ENCODE measurements at regions not wholly inside any gene's neighbourhood (a gene's known extent, or its start where the extent isn't known, plus 50 kb on each side); places are given as distances from the start of the nearest gene placed in this dataset.

- H3K27me3 Mint-ChIP-seq (ENCODE audit: low read depth): no peaks in the 10 kb centered on the region
- no peaks in the 10 kb centered on the region for H3K36me3 Mint-ChIP-seq
- DNase-seq (ENCODE audit: low spot score): no peak
- ChIA-PET POLR2A (no interaction called here), CTCF (interaction anchor here (0.6 to 1.5 kb wide), 2 partner anchors 65 to 163 kb away, joined by 3 to 9 read pairs; no protein-coding TSS in a partner anchor)
- peak; percentile 30; the same call in 1 of the 2 replicates for ATAC-seq
- TF ChIP-seq TP53 (CRISPR knock-in tag; IDR thresholded peaks at IDR 0.05) (no peak), ATF2 (CRISPR knock-in tag; IDR thresholded peaks at IDR 0.05; ENCODE audit: borderline replicate concordance, low read depth) (no peak), STAT6 (CRISPR knock-in tag; conservative IDR thresholded peaks at IDR 0.05; ENCODE audit: low read depth) (no peak)
- peaks cover 12% of the 10 kb centered on the region for H3K4me1 Mint-ChIP-seq
- 0 out of 2 replicates have a peak overlapping the region, but pooled peaks have one; percentile 5 for H3K27ac Mint-ChIP-seq
- no peaks in the 10 kb centered on the region for H3K9me3 Mint-ChIP-seq
- H3K4me3 Mint-ChIP-seq: no peak overlapping the region
These were observed 181.5 kb downstream of the NPHP4 start for GRCh38 chr1:5810553-5811270.

GRCh38 chr1:5810131-5810530 lies 182.1 kb downstream of the NPHP4 start:
- 0 out of 2 replicates have a peak overlapping the region, but pooled peaks have one; percentile 5 for H3K27ac Mint-ChIP-seq
- TF ChIP-seq CREB1 (CRISPR knock-in tag; IDR thresholded peaks at IDR 0.05) (no peak), MXD4 (CRISPR knock-in tag; IDR thresholded peaks at IDR 0.05; ENCODE audit: borderline replicate concordance) (no peak), ZNF416 (CRISPR knock-in tag; IDR thresholded peaks at IDR 0.05) (no peak), E2F1 (CRISPR knock-in tag; IDR thresholded peaks at IDR 0.05) (no peak), ZNF425 (CRISPR knock-in tag; conservative IDR thresholded peaks at IDR 0.05) (no peak), MYBL2 (CRISPR knock-in tag; IDR thresholded peaks at IDR 0.05) (no peak), TEAD4 (CRISPR knock-in tag; IDR thresholded peaks at IDR 0.05) (no peak), KAT7 (CRISPR knock-in tag; IDR thresholded peaks at IDR 0.05; ENCODE audit: borderline replicate concordance) (no peak), NR2C2 (CRISPR knock-in tag; IDR thresholded peaks at IDR 0.05) (no peak), SP1 (CRISPR knock-in tag; conservative IDR thresholded peaks at IDR 0.05) (no peak), PRRX2 (CRISPR knock-in tag; IDR thresholded peaks at IDR 0.05) (no peak), AFF4 (CRISPR knock-in tag; IDR thresholded peaks at IDR 0.05; ENCODE audit: borderline replicate concordance) (no peak), RORB (CRISPR knock-in tag; IDR thresholded peaks at IDR 0.05) (no peak), ZNF532 (CRISPR knock-in tag; IDR thresholded peaks at IDR 0.05; ENCODE audit: borderline replicate concordance) (no peak), ATF1 (CRISPR knock-in tag; IDR thresholded peaks at IDR 0.05) (no peak), NR3C1 (CRISPR knock-in tag; conservative IDR thresholded peaks at IDR 0.05; ENCODE audit: low read depth) (no peak)
- H3K4me3 Mint-ChIP-seq: no peak overlapping the region
- no peaks in the 10 kb centered on the region for H3K27me3 Mint-ChIP-seq (ENCODE audit: low read depth)
- ChIA-PET POLR2A (no interaction called here), CTCF (interaction anchor here (1.1 to 1.5 kb wide), 2 partner anchors 22 to 64 kb away, joined by 3 to 9 read pairs; no protein-coding TSS in a partner anchor)
- peaks cover 12% of the 10 kb centered on the region for H3K4me1 Mint-ChIP-seq
- no peaks in the 10 kb centered on the region for H3K36me3 Mint-ChIP-seq
- H3K9me3 Mint-ChIP-seq: no peaks in the 10 kb centered on the region
- ATAC-seq: no peak
- no peak for DNase-seq (ENCODE audit: low spot score)

Data from WTC11 (cell line).